SK-N-SH treated with all-trans-retinoic acid at 6 μM for 48 hours (cell line): ENCODE measurements at regions not wholly inside any gene's neighbourhood (a gene's known extent, or its start where the extent isn't known, plus 50 kb on each side); places are given as distances from the start of the nearest gene placed in this dataset.

Experiments
- ATAC-seq: fragments of 200-7000 bp; cut with Tn5 transposase; 3 replicates; pipeline ENCODE4 v1.9.1; 2020; ENCODE audit warnings: mild to moderate bottlenecking, moderate library complexity
- ARNTL ChIP-seq: fragments of 450-650 bp; formaldehyde crosslinking; IDR thresholded peaks from 2 replicates; pipeline ENCODE4 v1.5.0; 2020; ENCODE audit warnings: low read depth, mild to moderate bottlenecking, moderate library complexity, borderline replicate concordance
- BACH2 ChIP-seq: fragments of 250-450 bp; sonication (Bioruptor Pico); IDR thresholded peaks from 2 replicates; pipeline ENCODE4 v1.9.0; 2021; ENCODE audit warnings: mild to moderate bottlenecking, borderline replicate concordance
- CSDC2 ChIP-seq: fragments of 250-450 bp; sonication (Bioruptor Pico); IDR thresholded peaks from 2 replicates; pipeline ENCODE4 v1.5.0; 2020; ENCODE audit warnings: mild to moderate bottlenecking, moderate library complexity
- CSRNP3 ChIP-seq: fragments of 250-450 bp; sonication (Bioruptor Pico); IDR thresholded peaks from 2 replicates; pipeline ENCODE4 v1.5.1; 2021; ENCODE audit warnings: mild to moderate bottlenecking, moderate library complexity
- ISL1 ChIP-seq: fragments of 250-450 bp; sonication (Bioruptor Pico); IDR thresholded peaks from 2 replicates; pipeline ENCODE4 v2.1.2; 2022; ENCODE audit warnings: mild to moderate bottlenecking, moderate library complexity
- OSR1 ChIP-seq: fragments of 250-450 bp; sonication (Bioruptor Pico); IDR thresholded peaks from 2 replicates; pipeline ENCODE4 v1.8.0; 2022; ENCODE audit warnings: moderate library complexity, mild to moderate bottlenecking, inconsistent platforms
- PATZ1 ChIP-seq: fragments of 250-450 bp; sonication (Bioruptor Pico); IDR thresholded peaks from 2 replicates; pipeline ENCODE4 v1.8.0; 2020; ENCODE audit warnings: mild to moderate bottlenecking, moderate library complexity, borderline replicate concordance
- POU6F1 ChIP-seq: fragments of 250-450 bp; sonication (Bioruptor Pico); IDR thresholded peaks from 2 replicates; pipeline ENCODE4 v1.8.0; 2021; ENCODE audit warnings: low read depth, mild to moderate bottlenecking, moderate library complexity, borderline replicate concordance
- PPARA ChIP-seq: fragments of 250-450 bp; sonication (Bioruptor Pico); IDR thresholded peaks from 2 replicates; pipeline ENCODE4 v1.5.0; 2020; ENCODE audit warnings: mild to moderate bottlenecking, borderline replicate concordance
- RARB ChIP-seq: fragments of 250-450 bp; sonication (Bioruptor Pico); IDR thresholded peaks from 2 replicates; pipeline ENCODE4 v1.8.0; 2021; ENCODE audit warnings: mild to moderate bottlenecking, moderate library complexity
- SNAI2 ChIP-seq: fragments of 250-450 bp; sonication (Bioruptor Pico); IDR thresholded peaks from 2 replicates; pipeline ENCODE4 v1.5.0; 2020; ENCODE audit warnings: mild to moderate bottlenecking, moderate library complexity
- TCF4 ChIP-seq: fragments of 250-450 bp; sonication (Bioruptor Pico); IDR thresholded peaks from 2 replicates; pipeline ENCODE4 v1.8.0; 2021; ENCODE audit warnings: mild to moderate bottlenecking, moderate library complexity, borderline replicate concordance
- TSHZ2 ChIP-seq: fragments of 250-450 bp; sonication (Bioruptor Pico); IDR thresholded peaks from 2 replicates; pipeline ENCODE4 v1.5.0; 2020; ENCODE audit warnings: mild to moderate bottlenecking, moderate library complexity
- ZC3H10 ChIP-seq: fragments of 250-450 bp; sonication (Bioruptor Pico); IDR thresholded peaks from 2 replicates; pipeline ENCODE4 v1.5.1; 2021; ENCODE audit warnings: mild to moderate bottlenecking, moderate library complexity
- ZFP3 ChIP-seq: fragments of 250-450 bp; sonication (Bioruptor Pico); IDR thresholded peaks from 2 replicates; pipeline ENCODE4 v1.5.0; 2020; ENCODE audit warnings: mild to moderate bottlenecking, moderate library complexity
- ZFP30 ChIP-seq: fragments of 450-650 bp; formaldehyde crosslinking; IDR thresholded peaks from 2 replicates; pipeline ENCODE4 v1.5.0; 2022; ENCODE audit warnings: mild to moderate bottlenecking, moderate library complexity
- ZNF565 ChIP-seq: fragments of 450-650 bp; formaldehyde crosslinking; conservative IDR thresholded peaks from 2 replicates; pipeline ENCODE4 v1.5.0; 2020; ENCODE audit warnings: low read depth, mild to moderate bottlenecking, moderate library complexity
- ZNF70 ChIP-seq: fragments of 450-650 bp; formaldehyde crosslinking; IDR thresholded peaks from 2 replicates; pipeline ENCODE4 v1.5.0; 2020; ENCODE audit warnings: mild to moderate bottlenecking, moderate library complexity
- ZNF8 ChIP-seq: fragments of 450-650 bp; formaldehyde crosslinking; IDR thresholded peaks from 2 replicates; pipeline ENCODE4 v1.5.0; 2020; ENCODE audit warnings: mild to moderate bottlenecking, moderate library complexity
- TF ChIP-seq, protein P1 (sequence below): fragments of 250-450 bp; sonication (Bioruptor Pico); IDR thresholded peaks from 2 replicates; pipeline ENCODE4 v1.5.1; 2020; ENCODE audit warnings: low read depth, mild to moderate bottlenecking, moderate library complexity

DNA sequence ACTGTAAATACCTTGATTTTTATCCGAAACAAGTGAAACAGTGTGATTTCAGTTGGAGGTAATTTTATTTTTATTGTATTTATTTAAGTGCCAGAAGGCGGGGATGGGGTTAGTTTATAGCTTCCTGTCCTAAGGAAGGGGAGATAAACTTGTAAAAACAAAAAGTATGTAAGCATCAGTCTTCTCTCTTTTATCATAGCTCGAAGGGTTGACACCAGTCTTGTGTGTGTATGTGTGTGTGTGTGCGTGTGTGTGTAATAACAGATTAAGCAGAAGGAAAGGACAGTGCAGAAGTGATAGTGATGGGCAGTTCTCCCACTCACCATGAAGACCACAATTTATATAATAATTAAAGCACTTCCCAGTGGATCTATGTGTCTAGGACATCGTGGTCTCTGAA lies 793.3 kb downstream of the PLCL1 start (continued):
- TF ChIP-seq POU6F1 (CRISPR knock-in tag) (no peak), RARB (no peak), SNAI2 (CRISPR knock-in tag) (no peak), ZFP30 (CRISPR knock-in tag) (no peak), PATZ1 (CRISPR knock-in tag) (no peak), ZFP3 (CRISPR knock-in tag) (no peak), TSHZ2 (CRISPR knock-in tag) (no peak), CSDC2 (CRISPR knock-in tag) (no peak), ISL1 (CRISPR knock-in tag) (no peak)

DNA sequence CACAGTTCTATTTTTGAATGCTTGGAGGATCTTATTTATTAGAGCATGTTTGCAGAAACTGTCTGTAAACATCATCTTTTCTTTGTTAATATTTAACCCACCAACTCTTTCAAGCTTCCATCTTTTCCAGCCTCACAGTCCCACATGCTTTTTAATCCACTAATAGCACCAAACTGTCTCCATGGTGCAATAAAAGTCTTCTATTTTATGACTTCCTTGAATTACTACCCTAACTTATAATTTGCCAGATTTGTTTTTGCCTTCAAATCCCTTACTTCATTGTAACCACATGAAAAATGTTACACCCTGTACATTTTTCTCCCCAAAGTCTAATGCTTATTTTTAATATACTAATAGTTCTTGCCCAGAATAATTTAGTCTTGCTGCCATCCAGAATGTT lies 792.6 kb downstream of the PLCL1 start:
- ATAC-seq, result no peak
- no peak for TF ChIP-seq BACH2 (CRISPR knock-in tag)
- TF ChIP-seq POU6F1 (CRISPR knock-in tag), result no peak
- no peak for TF ChIP-seq ARNTL (CRISPR knock-in tag)
- no peak for TF ChIP-seq ZNF565
- TF ChIP-seq CSRNP3, result no peak
- no peak for TF ChIP-seq TCF4
- no peak for TF ChIP-seq ZC3H10 (CRISPR knock-in tag)
- no peak for TF ChIP-seq ZNF8 (CRISPR knock-in tag)

GRCh38 chr2:198595721-198596120 lies 791.3 kb downstream of the PLCL1 start:
- no peak for ATAC-seq
- TF ChIP-seq, protein P1, sequence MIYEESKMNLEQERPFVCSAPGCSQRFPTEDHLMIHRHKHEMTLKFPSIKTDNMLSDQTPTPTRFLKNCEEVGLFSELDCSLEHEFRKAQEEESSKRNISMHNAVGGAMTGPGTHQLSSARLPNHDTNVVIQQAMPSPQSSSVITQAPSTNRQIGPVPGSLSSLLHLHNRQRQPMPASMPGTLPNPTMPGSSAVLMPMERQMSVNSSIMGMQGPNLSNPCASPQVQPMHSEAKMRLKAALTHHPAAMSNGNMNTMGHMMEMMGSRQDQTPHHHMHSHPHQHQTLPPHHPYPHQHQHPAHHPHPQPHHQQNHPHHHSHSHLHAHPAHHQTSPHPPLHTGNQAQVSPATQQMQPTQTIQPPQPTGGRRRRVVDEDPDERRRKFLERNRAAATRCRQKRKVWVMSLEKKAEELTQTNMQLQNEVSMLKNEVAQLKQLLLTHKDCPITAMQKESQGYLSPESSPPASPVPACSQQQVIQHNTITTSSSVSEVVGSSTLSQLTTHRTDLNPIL (CRISPR knock-in tag), result no peak
- TF ChIP-seq ZNF70 (no peak), ZNF565 (no peak), PPARA (no peak), POU6F1 (CRISPR knock-in tag) (no peak), PATZ1 (CRISPR knock-in tag) (no peak), OSR1 (CRISPR knock-in tag) (no peak), CSRNP3 (no peak)
